Muscle of back (tissue), 3 donors: ENCODE measurements at regions not wholly inside any gene's neighbourhood (a gene's known extent, or its start where the extent isn't known, plus 50 kb on each side); places are given as distances from the start of the nearest gene placed in this dataset.

Source experiments
- DNase-seq, 3 donors: peaks; one replicate each; pipeline versions ENCODE4 v3.0.0 to v3.0.0-alpha.2; 2013

DNA sequence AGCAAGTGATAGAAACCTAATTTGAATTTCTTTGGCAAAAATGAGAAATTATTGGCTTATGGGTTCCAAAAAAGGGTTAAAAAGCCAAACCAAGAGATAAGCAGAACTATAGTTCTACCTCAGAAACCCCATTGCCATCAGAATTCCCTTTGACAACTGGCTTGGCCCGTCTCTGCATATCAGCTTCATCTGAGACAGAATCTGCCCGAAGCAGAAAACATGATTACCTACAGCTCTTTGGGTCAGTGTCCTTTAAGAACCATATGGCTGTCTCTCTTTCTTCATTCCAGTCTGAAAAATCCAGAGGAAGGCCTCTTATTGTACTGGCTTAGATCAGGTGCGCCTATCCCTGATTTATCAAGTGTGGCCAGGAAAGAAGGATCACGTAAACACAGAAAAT is 49.8 kb upstream of the AGPS start:
- DNase-seq = no peak
